GM18870 (cell line): ENCODE measurements at regions not wholly inside any gene's neighbourhood (a gene's known extent, or its start where the extent isn't known, plus 50 kb on each side); places are given as distances from the start of the nearest gene placed in this dataset.
"Not testable (repeated sequence)": the region's sequence is repeated elsewhere in the genome, so short reads cannot be mapped to it uniquely, and the experiment has no call there.

Source experiments
- ATAC-seq: cut with Tn5 transposase; IDR thresholded peaks from one replicate; pipeline ENCODE4 v1.9.1; 2021; ENCODE audit warnings: moderate library complexity; ENCODE audit not compliant: unreplicated experiment

DNA sequence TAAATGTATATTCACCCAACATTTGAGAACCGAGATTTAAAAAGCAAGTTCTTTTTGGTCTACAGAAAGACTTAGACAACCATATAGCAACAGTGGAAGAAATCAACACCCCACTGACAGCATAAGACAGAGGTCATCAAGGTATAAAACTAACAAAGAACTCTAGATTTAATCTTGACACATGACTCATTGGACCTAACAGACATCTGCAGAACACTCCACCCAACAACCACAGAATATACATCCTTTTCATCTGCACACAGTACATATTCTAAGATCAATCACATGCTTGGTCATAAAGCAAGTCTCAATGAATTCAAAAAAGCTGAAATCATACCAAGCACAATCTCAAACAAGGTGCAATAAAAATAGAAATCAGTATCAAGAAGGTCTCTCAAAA lies 65.8 kb downstream of the SPIN4 start:
- ATAC-seq: no peak

DNA sequence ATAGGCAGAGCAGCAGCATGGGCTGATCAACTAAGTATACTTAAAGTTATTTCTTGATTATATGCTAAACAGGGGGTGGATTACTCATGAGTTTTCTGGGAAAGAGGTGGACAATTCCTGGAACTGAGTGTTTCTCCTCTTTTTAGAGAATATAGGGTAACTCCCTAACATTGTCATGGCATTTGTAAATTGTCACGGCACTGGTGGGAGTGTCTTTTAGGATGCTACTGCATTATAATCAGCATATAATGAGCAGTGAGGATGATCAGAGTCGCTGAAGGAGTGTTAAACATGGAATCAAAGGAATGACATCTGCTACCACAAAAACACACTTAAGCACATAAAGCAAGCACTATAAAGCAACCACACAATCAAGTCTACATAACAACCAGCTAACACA lies 66.5 kb downstream of the SPIN4 start:
- ATAC-seq: no peak

DNA sequence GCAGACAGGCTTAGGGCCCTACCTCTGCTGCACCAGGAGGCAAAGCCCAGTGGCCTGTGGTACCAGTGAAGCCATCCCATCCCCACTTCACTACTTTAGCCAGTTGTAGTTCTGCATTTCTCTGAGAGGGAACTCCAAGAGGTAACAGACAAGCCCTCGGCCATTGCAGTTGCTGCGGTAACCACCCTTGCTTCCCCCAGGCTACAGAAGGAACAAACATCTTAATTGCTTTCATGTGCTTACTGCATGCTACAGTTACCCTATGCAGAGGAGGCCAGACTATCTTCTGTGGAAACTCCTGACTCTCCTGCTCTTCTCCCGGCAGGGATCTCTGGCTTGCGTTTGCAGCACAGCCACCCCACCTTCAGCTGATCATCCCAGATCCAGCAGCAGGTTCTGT lies 67.8 kb downstream of the SPIN4 start:
- ATAC-seq: no peak

DNA sequence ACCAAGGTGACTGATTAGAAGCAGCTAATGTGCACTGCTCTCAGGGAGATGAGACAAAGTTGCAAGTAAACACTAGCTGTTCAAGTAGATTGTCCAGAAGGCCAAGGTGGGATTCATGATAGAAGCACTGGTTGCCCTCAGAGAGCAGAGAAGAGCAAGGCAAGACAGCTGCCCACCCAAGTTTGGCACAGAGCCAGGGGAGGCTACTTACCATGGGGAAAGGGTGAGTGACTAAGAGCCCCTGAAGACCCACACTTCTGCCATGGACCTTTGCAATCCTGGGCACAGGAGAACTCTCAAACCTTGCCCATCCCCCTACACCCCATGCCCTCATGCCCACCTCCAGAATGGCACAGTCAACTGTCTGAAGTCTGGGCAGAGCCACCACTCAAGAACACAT lies 68.3 kb downstream of the SPIN4 start:
- no peak for ATAC-seq

DNA sequence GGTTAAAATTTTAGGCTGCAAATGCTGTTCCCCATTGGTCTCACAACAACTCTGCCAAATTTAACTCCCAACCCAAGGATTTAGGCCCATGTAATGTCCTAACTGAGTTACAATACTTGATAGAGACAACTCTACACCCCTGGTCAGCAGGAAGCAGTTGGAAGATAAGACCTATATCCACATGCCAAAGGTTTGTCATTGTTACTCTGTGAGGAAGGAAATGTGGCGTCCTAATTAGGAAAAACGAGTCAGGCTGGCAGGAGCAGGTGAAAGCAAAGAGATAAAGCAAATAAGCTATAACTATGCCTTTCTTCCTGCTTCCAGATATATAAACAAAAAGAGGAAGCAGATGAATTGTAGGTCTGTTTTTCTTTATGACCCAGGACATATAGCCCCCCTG lies 69.1 kb downstream of the SPIN4 start:
- ATAC-seq: no peak

DNA sequence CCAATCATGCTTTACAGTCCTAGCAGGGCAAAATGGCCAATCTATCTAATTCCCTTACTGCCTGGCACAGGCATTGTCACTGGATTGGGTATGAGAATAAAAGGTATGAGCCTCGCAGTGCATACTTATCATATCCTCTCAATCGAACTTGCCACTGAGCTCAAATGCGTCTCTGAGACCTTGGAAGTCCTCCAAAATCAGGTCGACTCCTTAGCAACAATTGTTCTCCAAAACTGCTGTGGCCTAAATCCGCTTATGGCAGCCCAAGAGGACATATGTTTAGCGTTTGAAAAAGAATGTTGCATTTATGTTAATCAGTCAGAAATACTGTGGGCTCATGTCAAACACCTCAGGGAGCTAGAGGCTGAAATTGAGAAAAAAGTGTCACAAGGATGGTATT lies 69.7 kb downstream of the SPIN4 start:
- no peak for ATAC-seq

DNA sequence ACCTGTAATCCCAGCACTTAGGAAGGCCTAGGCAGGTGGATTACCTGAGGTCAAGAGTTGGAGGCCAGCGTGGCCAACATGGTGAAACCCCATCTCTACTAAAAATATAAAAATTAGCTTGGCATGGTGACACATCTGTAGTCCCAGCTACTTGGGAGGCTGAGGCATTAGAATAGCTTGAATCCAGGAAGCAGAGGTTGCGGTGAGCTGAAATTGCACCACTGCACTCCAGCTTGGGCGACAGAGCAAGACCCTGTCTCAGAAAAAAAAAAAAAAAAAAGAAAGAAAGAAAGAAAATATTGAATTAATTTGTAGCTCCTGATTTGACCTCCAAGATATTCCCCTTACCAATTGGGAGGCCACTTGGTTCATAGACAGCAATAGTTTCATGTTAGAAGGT lies 73.7 kb downstream of the SPIN4 start:
- not testable (repeated sequence) for ATAC-seq

DNA sequence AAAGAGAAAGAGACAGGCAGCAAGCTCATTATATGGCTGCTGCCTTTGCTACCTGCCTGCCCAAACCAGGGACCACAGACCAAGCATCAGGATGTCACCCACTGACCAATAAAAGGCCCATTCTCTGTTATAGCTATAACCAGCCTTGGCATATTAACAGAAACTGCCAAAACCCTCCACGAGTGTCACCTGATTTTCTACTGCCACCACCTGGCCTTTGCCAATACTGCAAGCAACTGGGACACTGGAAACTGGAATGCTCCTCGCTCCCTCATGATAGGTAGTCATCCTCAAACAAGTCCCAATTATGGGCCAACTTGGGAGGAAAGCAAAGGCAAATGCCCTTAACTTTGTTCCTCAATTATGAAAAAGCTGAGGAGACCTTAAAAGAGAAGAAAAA lies 76.0 kb downstream of the SPIN4 start:
- peak; percentile 77 for ATAC-seq

DNA sequence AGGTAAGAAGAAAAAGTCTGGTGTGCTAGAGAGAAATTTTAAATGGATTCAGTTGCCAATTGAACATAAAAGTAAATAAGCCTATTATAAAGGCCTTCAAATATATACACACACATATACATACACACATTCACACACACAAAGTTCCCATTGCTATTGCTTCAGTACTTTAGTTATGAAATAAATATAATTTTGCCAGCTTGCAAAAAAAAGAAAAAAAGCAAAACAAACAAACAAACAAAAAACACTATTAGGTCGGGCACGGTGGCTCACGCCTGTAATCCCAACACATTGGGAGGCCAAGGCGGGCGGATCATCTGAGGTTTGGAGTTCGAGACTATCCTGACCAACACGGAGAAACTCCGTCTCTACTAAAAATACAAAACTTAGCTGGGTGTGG lies 80.3 kb downstream of the SPIN4 start:
- ATAC-seq: no peak

DNA sequence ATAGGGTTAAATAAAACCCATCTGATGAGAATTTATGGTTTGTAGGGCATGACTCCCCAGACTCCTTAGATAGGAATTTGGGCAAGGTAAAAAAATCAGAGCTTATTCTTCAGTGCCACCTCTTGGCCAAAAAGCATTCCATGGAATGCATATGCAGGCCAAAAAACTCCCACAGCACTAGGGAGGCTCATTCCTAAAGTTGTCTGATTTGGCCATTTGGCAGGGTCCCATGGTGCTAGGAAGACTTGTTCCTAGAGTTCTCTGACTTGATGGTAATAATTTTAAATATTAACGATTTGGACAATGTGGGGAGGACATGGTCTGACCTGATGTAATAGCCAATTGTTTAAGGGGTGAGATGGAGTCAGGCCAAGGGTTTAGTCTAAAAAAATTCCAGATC lies 93.0 kb downstream of the SPIN4 start:
- no peak for ATAC-seq

DNA sequence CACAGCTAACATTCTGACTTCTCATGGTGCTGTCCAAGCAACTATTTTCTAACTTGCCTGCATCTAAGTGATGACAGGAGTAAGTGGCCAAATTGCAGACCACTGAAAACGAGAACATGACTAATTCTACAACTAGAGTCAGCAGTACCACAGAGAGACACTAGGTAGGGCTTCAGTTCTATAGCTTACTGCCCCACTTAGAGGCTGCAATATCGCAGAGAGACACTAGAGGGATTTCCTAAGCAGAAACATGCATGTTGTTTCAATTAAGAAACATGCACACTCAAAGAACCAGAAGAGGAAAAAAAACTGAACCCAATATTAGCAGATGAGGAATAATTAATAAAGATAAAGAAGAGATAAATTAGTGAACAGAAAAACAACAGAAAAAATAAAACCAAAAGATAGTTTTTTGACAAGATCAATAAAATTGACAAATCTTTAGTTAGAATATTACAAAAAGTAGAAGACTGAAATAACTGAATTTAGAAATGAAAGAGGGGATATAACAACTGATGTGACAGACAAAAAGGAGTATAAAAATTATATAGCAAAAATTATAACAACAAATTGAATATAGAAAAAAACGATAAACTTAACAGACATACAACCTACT lies 100.8 kb downstream of the SPIN4 start:
- ATAC-seq: peak; percentile 100

DNA sequence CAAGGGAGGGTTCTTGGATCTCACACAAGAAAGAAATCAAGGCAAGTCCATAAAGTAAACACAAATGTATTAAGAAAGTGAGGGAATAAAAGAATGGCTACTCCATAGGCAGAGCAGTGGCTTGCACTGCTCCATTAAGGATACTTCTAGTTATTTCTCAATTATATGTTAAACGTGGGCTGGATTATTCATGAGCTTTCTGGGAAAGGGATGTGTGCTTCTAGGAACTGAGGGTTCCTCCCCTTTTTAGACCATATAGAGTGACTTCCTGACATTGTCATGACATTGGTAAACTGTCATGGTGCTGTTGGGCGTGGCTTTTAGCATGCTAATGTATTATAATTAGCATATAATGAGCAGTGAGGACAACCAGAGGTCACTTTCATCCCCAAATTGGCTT lies 108.4 kb downstream of the SPIN4 start:
- not testable (repeated sequence) for ATAC-seq

DNA sequence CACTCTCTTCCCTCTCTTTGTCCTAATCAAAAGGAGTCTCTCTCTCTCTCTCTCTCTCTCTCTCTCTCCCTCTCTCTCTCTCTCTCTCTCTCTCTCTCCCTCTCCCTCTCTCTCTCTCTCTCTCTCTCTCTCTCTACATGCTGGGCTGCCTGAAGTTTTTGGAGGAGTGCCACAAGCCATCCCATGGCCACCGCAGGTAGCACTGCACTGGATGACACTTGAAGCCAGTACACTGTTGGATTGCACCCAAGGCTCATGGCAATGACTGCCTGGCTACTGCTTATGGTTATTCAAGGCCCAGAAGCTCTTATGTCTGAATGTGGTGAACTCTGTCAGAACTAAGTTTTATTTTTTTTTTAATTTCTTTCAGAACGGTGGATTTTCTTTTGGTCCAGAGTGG lies 115.2 kb downstream of the SPIN4 start:
- ATAC-seq: not testable (repeated sequence)

DNA sequence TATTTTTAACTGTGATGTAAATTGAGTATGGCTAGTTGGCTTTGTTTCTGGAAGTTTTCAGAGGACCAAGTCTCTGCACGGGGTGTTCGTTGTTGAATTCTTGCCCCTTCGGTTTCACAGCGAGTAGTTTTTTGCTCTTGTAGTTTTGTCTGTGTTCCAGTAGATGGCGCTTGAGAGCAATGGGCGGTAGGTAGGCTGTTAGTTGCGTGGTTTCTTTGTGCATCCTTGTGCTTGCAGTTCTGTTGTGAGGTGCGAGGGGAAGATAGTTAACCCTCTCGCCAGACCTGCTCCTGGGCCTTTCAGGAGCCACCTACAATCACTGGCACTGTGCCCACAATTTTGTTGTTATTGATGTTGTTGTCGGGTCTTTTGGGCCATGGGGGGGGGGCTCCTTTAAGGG lies 118.1 kb downstream of the SPIN4 start:
- ATAC-seq: not testable (repeated sequence)

DNA sequence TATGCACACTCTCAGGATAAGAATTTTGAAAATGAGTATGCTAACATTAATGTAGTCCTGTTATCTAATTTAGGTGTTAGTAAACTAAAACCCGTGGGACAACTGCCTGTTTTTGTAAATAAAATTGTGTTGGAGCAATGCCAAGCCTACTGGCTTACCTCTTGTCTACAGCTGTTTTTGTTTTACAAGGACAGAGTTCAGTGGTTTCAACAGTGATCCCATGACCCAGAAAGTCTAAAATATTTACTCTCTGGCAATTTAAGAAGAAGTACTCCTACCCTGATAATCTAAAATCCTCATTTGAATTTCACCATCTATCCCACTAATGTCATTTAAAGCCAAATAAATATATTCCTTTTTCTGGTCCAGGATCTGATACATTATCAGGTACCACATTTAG lies 132.9 kb downstream of the SPIN4 start:
- ATAC-seq: not testable (repeated sequence)

DNA sequence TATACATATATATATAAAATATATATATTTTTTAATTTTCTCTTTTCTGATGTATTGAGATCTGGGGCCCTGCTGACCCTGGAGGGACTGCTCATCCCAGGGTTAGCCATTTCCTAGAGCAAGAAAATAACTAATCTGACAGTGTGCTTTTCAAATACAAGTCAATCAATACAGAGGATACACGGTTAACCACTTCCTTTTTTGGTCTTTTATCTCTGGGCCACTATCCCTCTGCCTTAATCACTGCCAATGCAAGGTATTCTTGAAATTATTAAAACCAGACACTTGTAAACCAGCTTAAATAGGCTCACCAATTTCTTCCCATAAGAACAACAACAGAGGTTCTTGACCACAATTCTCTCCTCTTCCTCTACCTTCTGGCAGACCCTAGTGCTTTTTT lies 133.6 kb downstream of the SPIN4 start:
- not testable (repeated sequence) for ATAC-seq

DNA sequence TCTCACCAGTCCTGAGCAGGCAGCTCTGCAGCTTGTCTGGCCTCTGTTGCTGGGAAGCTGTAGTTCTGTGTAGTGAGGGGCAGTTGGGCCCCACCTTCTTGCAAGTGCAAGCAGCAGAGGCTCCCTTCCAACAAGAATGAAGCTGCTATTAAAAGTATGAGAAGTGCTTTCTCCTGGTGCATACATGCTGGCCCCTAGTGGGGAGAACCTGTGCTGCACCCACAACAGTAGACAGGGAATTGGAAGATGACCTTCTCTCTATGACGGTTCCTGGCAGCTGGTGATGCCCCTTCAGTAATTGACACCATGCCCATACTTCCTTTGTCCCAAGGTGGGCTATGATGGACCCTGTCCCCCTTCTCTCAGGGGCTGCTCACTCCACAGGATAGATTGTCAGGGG lies 141.5 kb downstream of the SPIN4 start:
- not testable (repeated sequence) for ATAC-seq

DNA sequence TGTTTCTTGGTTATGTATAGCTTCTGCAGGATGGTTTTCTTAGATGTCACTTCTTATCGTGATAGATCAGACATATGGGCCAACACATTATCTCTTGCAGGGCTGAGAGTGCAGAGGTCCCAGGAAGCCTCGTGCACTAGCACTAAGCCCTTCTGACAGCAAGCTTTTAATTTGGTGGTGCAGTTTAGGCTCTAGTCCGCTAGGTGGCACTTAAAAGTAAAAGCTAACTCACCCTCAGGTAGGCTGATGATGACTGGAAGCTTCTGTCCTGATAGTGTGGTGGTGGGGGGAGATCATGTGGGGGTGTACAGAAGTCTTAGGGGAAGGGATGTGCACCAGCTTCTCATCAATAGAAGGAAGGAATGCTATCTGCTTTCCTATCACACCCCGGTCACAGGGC lies 142.0 kb downstream of the SPIN4 start:
- ATAC-seq: not testable (repeated sequence)

DNA sequence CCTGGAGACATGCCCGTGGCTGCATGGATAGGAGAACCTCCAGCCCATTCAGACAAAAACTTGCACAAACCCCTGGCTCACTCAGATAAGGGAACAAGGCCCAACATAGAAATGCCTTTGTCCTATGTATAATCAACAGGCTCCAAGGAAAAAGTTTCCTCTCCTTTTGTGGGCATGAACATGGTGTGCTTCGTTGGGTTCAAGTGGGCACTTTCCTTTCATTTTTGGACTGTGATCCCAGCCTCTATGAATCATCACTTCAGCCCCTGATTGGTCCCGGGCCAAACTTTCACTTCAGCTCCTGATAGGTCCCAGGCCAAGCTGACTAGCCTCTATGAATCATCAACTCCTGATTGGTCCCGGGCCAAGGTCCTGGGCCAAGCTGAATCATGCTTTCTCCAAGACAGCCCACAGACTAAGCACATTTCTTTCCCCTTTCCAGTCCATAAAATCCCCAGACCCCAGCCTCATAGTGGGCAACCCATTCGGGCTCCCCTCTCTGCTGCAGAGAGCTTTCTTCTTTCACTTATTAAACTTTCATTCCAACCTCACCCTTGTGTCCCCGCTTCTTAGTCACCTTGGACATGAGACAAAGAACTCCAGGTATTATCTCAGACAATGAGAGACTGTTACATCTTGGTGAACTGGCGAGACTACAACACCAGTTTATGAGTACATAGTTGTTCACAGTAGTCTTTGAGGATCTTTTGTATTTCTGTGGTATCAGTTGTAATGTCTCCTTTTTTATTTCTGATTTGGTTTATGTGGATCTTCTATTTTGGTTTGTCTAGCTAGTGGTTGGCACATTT lies 146.7 kb downstream of the SPIN4 start:
- ATAC-seq: not testable (repeated sequence)

DNA sequence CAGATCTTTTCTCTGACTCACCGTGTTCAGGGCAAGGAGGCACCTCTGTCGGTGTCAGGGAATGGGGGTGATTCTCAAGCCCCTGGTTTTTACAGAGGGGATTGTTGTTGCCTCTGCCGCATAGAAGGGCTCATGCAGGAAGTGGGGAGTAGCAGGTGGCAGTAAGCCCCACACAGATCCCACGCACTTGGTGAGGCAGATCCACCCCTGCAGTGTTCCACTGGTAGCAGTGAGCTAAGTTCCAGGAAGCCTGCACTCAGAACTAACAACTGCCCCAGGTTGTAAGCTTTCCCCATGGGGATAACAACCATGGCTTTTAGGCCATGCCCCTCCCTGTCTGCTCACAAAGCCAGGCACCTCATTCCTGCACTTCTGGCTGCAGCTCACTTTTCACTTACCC lies 149.1 kb downstream of the SPIN4 start:
- ATAC-seq: not testable (repeated sequence)

DNA sequence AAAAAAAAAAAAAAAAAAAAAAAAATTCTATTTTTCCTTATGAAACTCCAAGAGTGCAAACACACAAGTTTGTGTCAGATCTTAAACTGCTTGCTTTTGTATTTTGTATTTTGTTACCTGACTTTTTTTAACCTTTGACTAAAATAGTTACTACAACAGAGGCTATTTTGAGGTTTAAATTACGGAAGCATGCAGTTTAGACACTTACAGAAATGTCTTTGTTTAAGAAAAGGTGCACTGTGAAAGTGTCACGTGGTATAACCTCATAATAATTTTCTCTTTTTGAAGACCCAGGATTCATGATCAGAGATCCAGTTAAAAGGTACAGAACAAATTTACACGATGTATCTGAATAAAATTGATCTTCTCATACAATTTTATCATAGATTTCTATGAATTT lies 152.4 kb downstream of the SPIN4 start:
- ATAC-seq: not testable (repeated sequence)

DNA sequence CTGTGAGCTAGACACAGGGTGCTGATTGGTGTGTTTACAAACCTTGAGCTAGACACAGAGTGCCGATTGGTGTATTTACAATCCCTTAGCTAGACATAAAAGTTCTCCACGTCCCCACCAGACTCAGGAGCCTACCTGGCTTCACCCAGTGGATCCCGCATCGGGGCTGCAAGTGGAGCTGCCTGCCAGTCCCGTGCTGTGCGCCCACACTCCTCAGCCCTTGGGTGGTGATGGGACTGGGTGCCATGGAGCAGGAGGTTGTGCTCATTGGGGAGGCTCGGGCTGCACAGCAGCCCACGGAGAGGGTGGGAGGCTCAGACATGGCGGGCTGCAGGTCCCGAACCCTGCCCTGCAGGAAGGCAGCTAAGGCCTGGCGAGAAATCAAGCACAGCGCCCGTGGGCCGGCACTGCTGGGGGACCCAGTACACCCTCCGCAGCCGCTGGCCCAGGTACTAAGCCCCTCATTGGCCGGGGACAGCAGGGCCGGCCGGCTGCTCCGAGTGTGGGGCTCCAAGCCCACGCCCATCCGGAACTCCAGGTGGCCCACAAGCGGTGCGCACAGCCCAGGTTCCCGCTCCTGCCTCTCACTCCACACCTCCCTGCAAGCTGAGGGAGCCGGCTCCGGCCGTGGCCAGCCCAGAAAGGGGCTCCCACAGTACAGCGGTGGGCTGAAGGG lies 158.6 kb downstream of the SPIN4 start:
- ATAC-seq: not testable (repeated sequence)
